Activated T-cell treated with anti-CD3 and anti-CD28 coated beads, Interleukin-2, amount 50 U/mL, for 72 hours (primary cell): ENCODE measurements at regions not wholly inside any gene's neighbourhood (a gene's known extent, or its start where the extent isn't known, plus 50 kb on each side); places are given as distances from the start of the nearest gene placed in this dataset.
"Not testable (repeated sequence)": the region's sequence is repeated elsewhere in the genome, so short reads cannot be mapped to it uniquely, and the experiment has no call there.

ENCODE experiments used
- ATAC-seq, 2 donors: fragments of 150-1000 bp; cut with Tn5 transposase; replicated peaks in 1 of 2; 2 replicates each; pipeline ENCODE4 v1.10.0; 2021; ENCODE audit warnings: moderate library complexity in 2 of 2, mild to moderate bottlenecking in 1 of 2
- DNase-seq, 2 donors: peaks; one replicate each; pipeline ENCODE4 v3.0.0; 2021 to 2022; ENCODE audit warnings: mixed read lengths in 1 of 2
- H3K27ac Mint-ChIP-seq: one replicate; pipeline ENCODE4 v1.8.0; 2022; ENCODE audit warnings: mild to moderate bottlenecking, moderate library complexity, mixed read lengths
- H3K27me3 Mint-ChIP-seq: one replicate; pipeline ENCODE4 v1.8.0; 2022; ENCODE audit warnings: low read depth, mixed read lengths
- H3K36me3 Mint-ChIP-seq, 2 donors: one replicate each; pipeline ENCODE4 v1.8.0; 2022; ENCODE audit warnings: mixed read lengths in 2 of 2, mild to moderate bottlenecking in 1 of 2; ENCODE audit not compliant: insufficient read depth in 2 of 2
- H3K4me1 Mint-ChIP-seq: one replicate; pipeline ENCODE4 v1.8.0; 2022; ENCODE audit warnings: low read depth, mixed read lengths
- H3K4me3 Mint-ChIP-seq, 2 donors: one replicate each; pipeline ENCODE4 v1.8.0; 2022; ENCODE audit warnings: mild to moderate bottlenecking in 2 of 2, mixed read lengths in 2 of 2, moderate library complexity in 2 of 2
- H3K9me3 Mint-ChIP-seq, 2 donors: one replicate each; pipeline ENCODE4 v1.8.0; 2022; ENCODE audit warnings: mixed read lengths in 2 of 2

GRCh38 chr2:193836424-193837006, 1641.8 kb upstream of the TMEFF2 start:
- H3K4me3 Mint-ChIP-seq, DNase-seq, H3K9me3 Mint-ChIP-seq, H3K27me3 Mint-ChIP-seq, H3K27ac Mint-ChIP-seq, ATAC-seq, H3K36me3 Mint-ChIP-seq, H3K4me1 Mint-ChIP-seq: not testable (repeated sequence)

- H3K27ac Mint-ChIP-seq, result not testable (repeated sequence)
Observed at GRCh38 chr2:193833895-193834294, 1639.2 kb upstream of the TMEFF2 start.

GRCh38 chr2:193824474-193824873, 1629.7 kb upstream of the TMEFF2 start:
- DNase-seq (no peak), ATAC-seq (no peak)
- Mint-ChIP-seq H3K27me3 (no peaks in the 10 kb centered on the region), H3K36me3 (peaks cover 0 to 2% of the 10 kb centered on the region in 2 donors), H3K4me1 (no peaks in the 10 kb centered on the region), H3K9me3 (peaks cover 0 to 2% of the 10 kb centered on the region in 2 donors), H3K27ac (no peak overlapping the region), H3K4me3 (no peak overlapping the region)

More at GRCh38 chr2:193833895-193834294, 1639.2 kb upstream of the TMEFF2 start:
- not testable (repeated sequence) for H3K9me3 Mint-ChIP-seq, H3K36me3 Mint-ChIP-seq, H3K27me3 Mint-ChIP-seq, H3K4me3 Mint-ChIP-seq, DNase-seq, ATAC-seq, H3K4me1 Mint-ChIP-seq

GRCh38 chr2:193818801-193819499, 1624.2 kb upstream of the TMEFF2 start:
- no peak for DNase-seq
- no peaks in the 10 kb centered on the region for H3K4me1 Mint-ChIP-seq
- H3K36me3 Mint-ChIP-seq, result peaks cover 0 to 2% of the 10 kb centered on the region in 2 donors
- no peaks in the 10 kb centered on the region for H3K27me3 Mint-ChIP-seq
- H3K27ac Mint-ChIP-seq, result no peak overlapping the region
- H3K4me3 Mint-ChIP-seq, result no peak overlapping the region
- ATAC-seq, result no peak
- peaks cover 1 to 2% of the 10 kb centered on the region in 2 donors for H3K9me3 Mint-ChIP-seq

- H3K36me3 Mint-ChIP-seq, result peaks cover 0 to 2% of the 10 kb centered on the region in 2 donors
- no peak for DNase-seq
- H3K27ac Mint-ChIP-seq, result no peak overlapping the region
- no peak for ATAC-seq
- no peaks in the 10 kb centered on the region for H3K4me1 Mint-ChIP-seq
- peaks cover 0 to 1% of the 10 kb centered on the region in 2 donors for H3K9me3 Mint-ChIP-seq
- H3K4me3 Mint-ChIP-seq, result no peak overlapping the region
- no peaks in the 10 kb centered on the region for H3K27me3 Mint-ChIP-seq
Observed at GRCh38 chr2:193816008-193816407, 1621.3 kb upstream of the TMEFF2 start.

- no peak overlapping the region for H3K27ac Mint-ChIP-seq
- DNase-seq, result no peak
- no peaks in the 10 kb centered on the region for H3K4me1 Mint-ChIP-seq
- no peaks in the 10 kb centered on the region for H3K27me3 Mint-ChIP-seq
- ATAC-seq, result no peak
- no peaks in the 10 kb centered on the region for H3K36me3 Mint-ChIP-seq
- H3K9me3 Mint-ChIP-seq, result no peaks in the 10 kb centered on the region
- H3K4me3 Mint-ChIP-seq, result no peak overlapping the region
Observed at GRCh38 chr2:193810533-193810932, 1615.8 kb upstream of the TMEFF2 start.

- no peak overlapping the region for H3K27ac Mint-ChIP-seq
Observed at GRCh38 chr2:193808877-193809276, 1614.1 kb upstream of the TMEFF2 start.

GRCh38 chr2:193806088-193806774, 1611.5 kb upstream of the TMEFF2 start:
- Mint-ChIP-seq H3K27ac (no peak overlapping the region), H3K9me3 (no peaks in the 10 kb centered on the region), H3K4me3 (no peak overlapping the region), H3K4me1 (no peaks in the 10 kb centered on the region), H3K27me3 (no peaks in the 10 kb centered on the region), H3K36me3 (no peaks in the 10 kb centered on the region)
- ATAC-seq (no peak), DNase-seq (no peak)

More at GRCh38 chr2:193808877-193809276, 1614.1 kb upstream of the TMEFF2 start:
- no peak overlapping the region for H3K4me3 Mint-ChIP-seq
- H3K36me3 Mint-ChIP-seq, result no peaks in the 10 kb centered on the region
- no peak for DNase-seq
- H3K27me3 Mint-ChIP-seq, result no peaks in the 10 kb centered on the region
- ATAC-seq, result no peak
- H3K9me3 Mint-ChIP-seq, result no peaks in the 10 kb centered on the region
- H3K4me1 Mint-ChIP-seq, result no peaks in the 10 kb centered on the region

GRCh38 chr2:193796847-193797246, 1602.1 kb upstream of the TMEFF2 start:
- Mint-ChIP-seq H3K4me1 (no peaks in the 10 kb centered on the region), H3K4me3 (no peak overlapping the region), H3K27me3 (no peaks in the 10 kb centered on the region), H3K27ac (no peak overlapping the region), H3K9me3 (peaks cover 0 to 2% of the 10 kb centered on the region in 2 donors), H3K36me3 (no peaks in the 10 kb centered on the region)
- ATAC-seq (no peak), DNase-seq (no peak)

- H3K4me3 Mint-ChIP-seq, result no peak overlapping the region
- H3K36me3 Mint-ChIP-seq, result no peaks in the 10 kb centered on the region
- H3K9me3 Mint-ChIP-seq, result peaks cover 2% of the 10 kb centered on the region in 2 donors
- H3K4me1 Mint-ChIP-seq, result no peaks in the 10 kb centered on the region
- ATAC-seq, result no peak
- H3K27me3 Mint-ChIP-seq, result no peaks in the 10 kb centered on the region
- DNase-seq, result no peak
- H3K27ac Mint-ChIP-seq, result no peak overlapping the region
Observed at GRCh38 chr2:193793914-193794313, 1599.2 kb upstream of the TMEFF2 start.

GRCh38 chr2:193783681-193784080, 1588.9 kb upstream of the TMEFF2 start:
- no peak overlapping the region for H3K4me3 Mint-ChIP-seq
- no peak for DNase-seq
- H3K4me1 Mint-ChIP-seq, result no peaks in the 10 kb centered on the region
- no peaks in the 10 kb centered on the region for H3K36me3 Mint-ChIP-seq
- H3K27ac Mint-ChIP-seq, result no peak overlapping the region
- no peaks in the 10 kb centered on the region for H3K27me3 Mint-ChIP-seq
- ATAC-seq, result no peak
- peaks cover 0 to 2% of the 10 kb centered on the region in 2 donors for H3K9me3 Mint-ChIP-seq

GRCh38 chr2:193778293-193778692, 1583.6 kb upstream of the TMEFF2 start:
- Mint-ChIP-seq H3K36me3 (no peaks in the 10 kb centered on the region), H3K4me3 (no peak overlapping the region), H3K4me1 (no peaks in the 10 kb centered on the region), H3K9me3 (no peaks in the 10 kb centered on the region), H3K27me3 (no peaks in the 10 kb centered on the region), H3K27ac (no peak overlapping the region)
- no peak for DNase-seq
- no peak for ATAC-seq

GRCh38 chr2:193776988-193777387, 1582.3 kb upstream of the TMEFF2 start:
- Mint-ChIP-seq H3K4me3 (no peak overlapping the region), H3K36me3 (no peaks in the 10 kb centered on the region), H3K9me3 (no peaks in the 10 kb centered on the region), H3K27me3 (no peaks in the 10 kb centered on the region), H3K27ac (no peak overlapping the region), H3K4me1 (no peaks in the 10 kb centered on the region)
- DNase-seq (no peak), ATAC-seq (no peak)
